ENCODE measurements at regions not wholly inside any gene's neighbourhood (a gene's known extent, or its start where the extent isn't known, plus 50 kb on each side); places are given as distances from the start of the nearest gene placed in this dataset.

GRCh38 chr16:7037495-7037894, 295.1 kb upstream of the RBFOX1 start (continued):
- TF ChIP-seq REST (IDR thresholded peaks at IDR 0.05; ENCODE audit: low read depth) (no peak), EZH2phosphoT487 (IDR thresholded peaks at IDR 0.05; ENCODE audit: borderline replicate concordance) (no peak)

GRCh38 chr16:7031031-7031430, 301.6 kb upstream of the RBFOX1 start:
- Histone ChIP-seq H3K36me3 (ENCODE audit: control insufficient read depth in 1 of 2, insufficient read depth in 2 of 2, low read length in 2 of 2) (no peaks in the 10 kb centered on the region), H3K4me2 (ENCODE audit: low read length) (no peak overlapping the region), H3K9me2 (ENCODE audit: insufficient read depth) (no peaks in the 10 kb centered on the region), H3K4me3 (replicated peaks in 1 of 2; ENCODE audit: low read depth in 1 of 2, low read length in 2 of 2) (no peak overlapping the region), H3K27me3 (ENCODE audit: insufficient read depth, low read length) (no peaks in the 10 kb centered on the region), H3K27ac (ENCODE audit: low read depth, low read length) (no peak overlapping the region), H3K79me2 (ENCODE audit: insufficient read depth, low read length) (no peaks in the 10 kb centered on the region), H2AFZ (ENCODE audit: low read depth, low read length, poor library complexity, severe bottlenecking) (no peak overlapping the region), H3K9ac (ENCODE audit: low read length) (no peak overlapping the region), H4K20me1 (ENCODE audit: insufficient read depth) (no peaks in the 10 kb centered on the region), H3K9me3 (ENCODE audit: control insufficient read depth in 1 of 2, insufficient read depth in 1 of 2, low read depth in 1 of 2, low read length in 2 of 2) (no peaks in the 10 kb centered on the region), H3K4me1 (ENCODE audit: control insufficient read depth in 1 of 2, insufficient read depth in 2 of 2, low read length in 2 of 2) (no peaks in the 10 kb centered on the region)
- intact Hi-C loops (cut with micrococcal nuclease), result no loop called here
- ChIA-PET RAD21 (ENCODE audit: low non-redundant PET in 1 of 2, low total read pairs in 2 of 2, uncharacterized antibody in 2 of 2, unreplicated experiment in 2 of 2) (no interaction called here), POLR2A (no interaction called here), CTCF (no interaction called here)
- ATAC-seq (no peak), DNase-seq (ENCODE audit: low read depth, low spot score) (no peak)
- no TSS peak for BruUV-seq (replicated peaks)
- TF ChIP-seq TCF7L2 (IDR thresholded peaks at IDR 0.05; ENCODE audit: borderline replicate concordance, extremely low read depth, insufficient read depth, insufficient read length) (no peak), SRF (IDR thresholded peaks at IDR 0.05; ENCODE audit: low read depth) (no peak), ATF3 (IDR thresholded peaks at IDR 0.05) (no peak), POLR2A (IDR thresholded peaks at IDR 0.05; ENCODE audit: borderline replicate concordance, extremely low read depth, insufficient read depth, insufficient read length) (no peak), CBX3 (IDR thresholded peaks at IDR 0.05; ENCODE audit: low read depth) (no peak), MAX (IDR thresholded peaks at IDR 0.05) (no peak), CEBPB (IDR thresholded peaks at IDR 0.05; ENCODE audit: low read depth) (no peak), YY1 (IDR thresholded peaks at IDR 0.05; ENCODE audit: extremely low read depth, insufficient replicate concordance, low read depth, low read length) (no peak), EZH2 (IDR thresholded peaks at IDR 0.05) (no peak), SIN3A (IDR thresholded peaks at IDR 0.05; ENCODE audit: low read depth) (no peak), ZNF274 (IDR thresholded peaks at IDR 0.05; ENCODE audit: low read depth, low read length) (no peak), ZBTB33 (IDR thresholded peaks at IDR 0.05; ENCODE audit: extremely low read depth, insufficient replicate concordance, low read length) (no peak)
